Fibroblast of upper back skin (primary cell): ENCODE measurements at regions not wholly inside any gene's neighbourhood (a gene's known extent, or its start where the extent isn't known, plus 50 kb on each side); places are given as distances from the start of the nearest gene placed in this dataset.
"Not testable (repeated sequence)": the region's sequence is repeated elsewhere in the genome, so short reads cannot be mapped to it uniquely, and the experiment has no call there.

Experiments used
- DNase-seq: peaks from one replicate; pipeline ENCODE4 v3.0.0-alpha.2; 2013

GRCh38 chr11:82194521-82194920 lies 539.1 kb downstream of the FAM181B start:
- no peak for DNase-seq

- no peak for DNase-seq
Measured at GRCh38 chr11:82191695-82192094, 542.0 kb downstream of the FAM181B start.

GRCh38 chr11:82185925-82186324 lies 547.7 kb downstream of the FAM181B start:
- DNase-seq: no peak

GRCh38 chr11:82184966-82185365 lies 548.7 kb downstream of the FAM181B start:
- no peak for DNase-seq

- no peak for DNase-seq
Measured at GRCh38 chr11:82183346-82183745, 550.3 kb downstream of the FAM181B start.

GRCh38 chr11:82182697-82183096 lies 551.0 kb downstream of the FAM181B start:
- DNase-seq: not testable (repeated sequence)

- not testable (repeated sequence) for DNase-seq
Measured at GRCh38 chr11:82181796-82182195, 551.9 kb downstream of the FAM181B start.

- no peak for DNase-seq
Measured at GRCh38 chr11:82176945-82177344, 556.7 kb downstream of the FAM181B start.

GRCh38 chr11:82176365-82176764 lies 557.3 kb downstream of the FAM181B start:
- DNase-seq: no peak

- no peak for DNase-seq
Measured at GRCh38 chr11:82174610-82175009, 559.1 kb downstream of the FAM181B start.

- no peak for DNase-seq
Measured at GRCh38 chr11:82146789-82147188, 586.9 kb downstream of the FAM181B start.

- DNase-seq: no peak
Measured at GRCh38 chr11:82118946-82119345, 614.7 kb downstream of the FAM181B start.

GRCh38 chr11:82117362-82117761 lies 616.3 kb downstream of the FAM181B start:
- no peak for DNase-seq

GRCh38 chr11:82105331-82105998 lies 628.2 kb downstream of the FAM181B start:
- DNase-seq: no peak

- DNase-seq: no peak
Measured at GRCh38 chr11:82092904-82093303, 640.8 kb downstream of the FAM181B start.

- DNase-seq: no peak
Measured at GRCh38 chr11:82089426-82089825, 644.2 kb downstream of the FAM181B start.

- no peak for DNase-seq
Measured at GRCh38 chr11:82085493-82085892, 648.2 kb downstream of the FAM181B start.

GRCh38 chr11:82082976-82083375 lies 650.7 kb downstream of the FAM181B start:
- no peak for DNase-seq

- DNase-seq: peak; percentile 75
Measured at GRCh38 chr11:82080160-82080559, 653.5 kb downstream of the FAM181B start.

- DNase-seq: no peak
Measured at GRCh38 chr11:82076126-82076525, 657.5 kb downstream of the FAM181B start.

- DNase-seq: no peak
Measured at GRCh38 chr11:82059505-82059904, 674.2 kb downstream of the FAM181B start.

- DNase-seq: no peak
Measured at GRCh38 chr11:82056450-82056849, 677.2 kb downstream of the FAM181B start.

GRCh38 chr11:82049199-82049598 lies 684.5 kb downstream of the FAM181B start:
- DNase-seq: no peak

- no peak for DNase-seq
Measured at GRCh38 chr11:82047200-82047599, 686.5 kb downstream of the FAM181B start.

GRCh38 chr11:82046778-82047177 lies 686.9 kb downstream of the FAM181B start:
- DNase-seq: peak; percentile 81
